ENCODE measurements at regions not wholly inside any gene's neighbourhood (a gene's known extent, or its start where the extent isn't known, plus 50 kb on each side); places are given as distances from the start of the nearest gene placed in this dataset.

DNA sequence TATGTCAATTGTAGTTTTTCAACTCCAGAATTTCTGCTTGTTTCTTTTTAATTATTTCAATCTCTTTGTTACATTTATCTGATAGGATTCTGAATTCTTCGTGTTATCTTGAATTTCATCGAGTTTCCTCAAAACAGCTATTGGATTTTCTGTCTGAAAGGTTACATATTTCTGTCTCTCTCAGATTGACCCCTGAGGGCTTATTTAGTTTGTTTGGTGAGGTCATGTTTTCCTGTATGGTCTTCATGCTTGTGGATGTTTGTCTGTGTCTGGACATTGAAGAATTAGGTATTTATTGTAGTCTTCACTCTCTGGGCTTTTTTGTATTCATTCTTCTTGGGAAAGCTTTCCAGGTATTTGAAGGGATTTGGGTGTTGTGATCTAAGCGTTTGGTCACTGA, 85.6 kb downstream of the SNAPC1 start:
- DNase-seq (ENCODE audit: low spot score) = no peak

DNA sequence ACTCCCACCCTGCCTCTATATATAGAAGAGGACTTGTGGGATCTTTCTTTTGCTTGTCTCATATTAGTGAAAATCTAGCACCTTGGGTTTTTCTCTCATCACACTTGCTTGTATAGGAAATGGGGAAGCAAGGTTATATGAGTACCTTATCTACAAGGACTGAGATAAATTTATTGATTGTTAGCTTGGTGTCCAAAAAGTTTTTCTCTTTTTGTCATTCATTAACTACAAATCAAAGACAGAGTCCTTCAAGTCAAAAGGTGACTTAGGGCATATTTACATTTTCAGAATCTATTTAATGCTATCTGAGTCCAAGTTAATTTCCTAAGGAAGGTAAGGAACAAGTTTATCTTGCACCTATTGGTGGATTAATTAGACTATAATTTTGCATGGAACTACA, 92.7 kb downstream of the SNAPC1 start:
- DNase-seq (ENCODE audit: low spot score) = no peak

DNA sequence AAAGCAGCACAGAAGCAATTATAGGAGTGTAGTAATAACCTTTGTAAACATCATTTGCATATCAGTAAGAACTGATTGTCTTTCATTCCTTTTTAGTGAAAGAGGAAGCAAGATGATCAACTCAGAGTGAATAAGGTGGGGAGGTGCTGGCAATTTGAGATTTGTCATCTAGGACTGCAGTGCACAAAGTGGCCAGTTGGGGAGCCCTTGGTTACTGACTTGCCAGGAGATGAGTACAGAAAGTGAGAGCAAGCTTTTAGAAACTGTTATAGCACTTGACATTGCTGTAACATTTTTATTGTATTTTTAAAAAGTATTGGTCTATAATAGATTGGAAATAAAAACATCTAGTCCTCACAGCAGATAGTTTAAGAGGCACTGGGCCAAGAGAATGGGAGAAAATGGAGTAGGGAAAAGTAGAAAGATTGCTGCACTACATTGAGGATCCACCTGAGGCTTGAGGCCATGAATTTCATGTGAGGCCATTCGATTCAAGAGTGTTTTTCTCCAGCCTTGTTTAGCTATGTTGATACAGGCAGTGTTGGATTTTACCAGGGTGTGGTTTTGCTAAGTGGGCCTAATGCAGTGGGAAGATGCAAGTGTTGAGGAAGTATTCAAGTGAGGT, 98.2 kb downstream of the SNAPC1 start:
- no peak for DNase-seq (ENCODE audit: low spot score)

DNA sequence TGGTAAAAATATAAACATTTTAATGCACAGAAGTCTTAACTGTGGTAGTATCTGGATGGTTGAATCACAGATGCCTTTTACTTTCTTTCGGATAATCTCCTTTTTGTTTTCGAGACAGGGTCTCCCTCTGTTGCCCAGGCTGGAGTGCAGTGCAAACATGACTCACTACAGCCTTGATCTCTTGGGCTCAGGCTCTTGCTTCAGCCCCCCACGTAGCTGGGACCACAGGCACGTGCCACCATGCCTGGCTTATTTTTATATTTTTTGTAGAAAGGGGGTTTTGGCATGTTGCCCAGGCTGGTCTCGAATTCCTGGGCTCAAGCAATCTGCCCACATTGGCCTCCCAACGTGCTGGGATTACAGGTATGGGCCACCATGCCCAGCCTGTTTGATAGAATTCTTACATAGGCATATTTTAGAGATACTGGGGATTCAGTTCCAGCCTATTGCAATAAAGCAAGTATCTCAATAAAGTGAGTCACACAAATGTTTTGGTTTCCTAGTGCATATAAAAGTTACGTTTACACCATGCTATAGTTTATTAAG, 99.2 kb downstream of the SNAPC1 start:
- DNase-seq (ENCODE audit: low spot score) = no peak

DNA sequence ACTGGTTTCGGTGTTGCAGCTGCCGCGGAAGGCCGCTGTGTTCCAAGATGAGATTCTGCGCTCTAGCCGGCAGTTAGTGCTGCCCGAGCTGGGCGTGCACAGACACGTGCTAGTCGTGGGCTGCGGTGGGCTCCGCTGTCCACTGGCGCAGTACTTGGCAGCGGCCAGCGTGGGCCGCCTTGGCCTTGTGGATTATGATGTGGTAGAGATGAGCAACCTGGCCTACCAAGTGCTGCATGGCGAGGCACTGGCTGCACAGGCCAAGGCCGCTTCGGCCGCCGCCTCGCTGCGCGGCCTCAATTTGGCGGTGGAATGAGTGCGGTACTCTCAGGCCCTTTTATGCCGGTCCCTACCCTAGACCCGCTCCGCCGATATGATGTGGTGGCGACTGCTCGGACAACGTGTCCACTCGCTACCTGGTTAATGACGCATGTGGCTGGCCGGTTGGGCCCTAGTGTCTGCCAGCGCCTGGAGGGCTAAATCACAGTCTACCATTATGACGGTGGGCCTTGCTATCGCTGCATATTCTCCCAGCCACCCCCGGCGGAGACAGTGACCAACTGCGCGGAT, 102.2 kb downstream of the SNAPC1 start:
- no peak for DNase-seq (ENCODE audit: low spot score)

DNA sequence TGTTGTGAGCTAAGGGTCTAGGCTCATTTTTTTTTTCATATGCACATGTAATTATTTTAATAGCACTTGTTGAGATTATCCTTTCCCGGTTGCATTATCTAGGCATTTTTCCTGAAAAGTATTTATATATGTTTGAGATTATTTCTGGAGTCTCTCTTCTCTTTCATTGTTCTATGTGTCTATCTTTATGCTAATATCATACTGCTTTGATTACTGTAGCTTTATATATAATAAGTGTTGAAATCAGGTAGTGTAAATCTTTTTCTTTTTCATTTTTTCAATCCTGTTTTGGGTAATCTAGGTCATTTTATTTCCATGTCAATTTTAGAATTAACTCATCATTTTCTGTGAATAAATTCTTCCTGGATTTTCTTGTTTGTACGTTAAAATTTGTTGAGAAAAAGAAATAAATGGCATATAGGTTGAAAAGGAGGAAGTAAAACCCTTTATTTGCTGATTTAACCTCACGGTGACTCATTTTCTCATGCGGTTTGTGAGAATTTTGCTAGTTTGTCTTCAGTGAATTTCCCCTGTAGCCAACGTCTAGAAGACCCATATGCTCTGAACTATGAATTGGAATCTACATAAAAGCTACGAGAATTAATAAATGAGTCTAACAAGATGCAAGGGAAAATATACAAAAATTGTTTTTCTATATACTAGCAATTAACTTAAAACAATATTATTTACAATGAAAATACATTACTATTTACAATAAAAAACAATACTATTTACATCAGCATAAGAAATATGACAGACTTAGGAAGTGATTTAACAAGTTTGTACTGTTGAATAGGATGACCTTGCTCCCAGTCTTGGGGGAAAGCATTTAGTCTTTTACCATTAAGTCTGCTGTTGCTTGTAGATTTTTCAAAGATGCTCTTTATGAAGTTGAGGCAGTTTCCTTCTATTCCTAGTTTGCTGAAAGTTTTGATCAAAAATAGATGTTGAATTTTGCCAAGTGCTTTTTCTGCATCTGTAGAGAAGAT, 105.0 kb downstream of the SNAPC1 start:
- DNase-seq (ENCODE audit: low spot score) = no peak

DNA sequence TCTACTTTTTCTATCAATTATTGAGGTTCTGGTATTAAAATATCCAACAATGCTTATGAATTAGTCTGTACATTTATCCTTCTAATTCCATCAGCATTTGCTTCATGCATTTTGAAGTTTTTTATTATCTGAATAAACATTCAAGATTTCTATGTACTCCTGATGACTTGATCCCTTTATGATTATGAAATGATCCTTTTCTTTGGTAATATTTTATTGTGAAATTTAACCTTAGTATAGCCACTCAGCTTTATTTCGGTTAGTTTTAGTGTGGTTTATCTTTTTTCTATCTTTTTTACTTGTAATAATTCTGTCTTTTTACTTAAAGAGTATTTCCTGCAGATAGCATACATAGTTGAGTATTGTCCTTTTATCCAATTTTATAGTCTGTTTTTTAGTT, 106.6 kb downstream of the SNAPC1 start:
- DNase-seq (ENCODE audit: low spot score) = no peak

DNA sequence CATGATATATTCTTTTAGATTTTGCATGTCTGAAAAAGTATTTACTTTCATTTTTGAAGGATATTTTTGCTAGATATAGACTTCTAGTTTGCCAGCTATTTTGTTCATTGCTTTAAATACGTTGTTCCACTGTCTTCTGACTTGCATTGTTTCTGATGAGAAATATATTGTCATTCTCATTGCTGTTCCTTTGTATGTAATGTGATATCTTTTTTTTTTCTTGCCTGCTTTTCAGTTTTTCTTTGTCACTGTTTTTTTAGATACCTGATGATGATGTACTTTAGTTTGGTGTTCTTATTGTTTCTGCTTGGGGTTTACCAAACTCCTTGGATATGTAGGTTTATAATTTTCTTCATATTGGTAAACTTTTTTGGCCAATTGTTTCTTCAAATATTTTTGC, 107.9 kb downstream of the SNAPC1 start:
- no peak for DNase-seq (ENCODE audit: low spot score)

DNA sequence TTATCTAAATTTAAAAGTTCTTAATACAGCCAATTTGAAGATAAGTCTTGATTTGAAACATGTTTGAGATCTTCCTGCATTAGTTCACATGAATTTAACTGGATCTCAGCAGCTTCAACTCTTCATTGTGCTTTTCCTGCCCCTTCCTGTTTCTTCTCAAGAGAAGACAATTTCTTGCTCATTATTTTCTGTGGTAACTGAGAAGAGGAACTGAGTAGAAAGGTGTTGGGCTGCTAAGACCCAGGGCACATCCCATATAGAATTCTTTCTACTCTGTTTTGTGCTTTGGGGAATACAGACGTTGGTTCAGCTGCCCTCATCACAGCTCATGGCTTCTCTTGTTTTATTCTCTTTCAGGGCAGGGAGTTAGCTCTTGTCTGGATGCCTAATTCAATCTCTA, 110.2 kb downstream of the SNAPC1 start:
- no peak for DNase-seq (ENCODE audit: low spot score)

DNA sequence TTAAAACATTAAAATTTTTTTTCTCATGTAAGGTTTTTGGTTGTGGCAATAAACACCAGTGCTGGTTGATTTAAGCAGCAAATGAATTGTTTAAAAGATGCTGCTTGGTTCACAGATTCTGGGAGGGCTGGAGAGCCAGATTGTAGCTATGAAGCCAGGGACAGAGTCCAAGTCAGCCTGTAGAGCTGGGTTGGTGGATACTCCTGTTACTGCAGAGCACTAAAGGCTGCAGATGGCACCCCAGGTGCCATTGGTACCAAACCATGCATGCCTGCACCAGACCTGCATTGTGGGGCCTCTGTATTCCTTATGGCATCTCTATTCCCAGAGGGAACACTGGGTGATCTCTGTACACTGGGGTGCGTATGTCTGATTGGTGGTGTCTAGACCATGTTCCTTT, 113.3 kb downstream of the SNAPC1 start:
- DNase-seq (ENCODE audit: low spot score) = peak; percentile 48

DNA sequence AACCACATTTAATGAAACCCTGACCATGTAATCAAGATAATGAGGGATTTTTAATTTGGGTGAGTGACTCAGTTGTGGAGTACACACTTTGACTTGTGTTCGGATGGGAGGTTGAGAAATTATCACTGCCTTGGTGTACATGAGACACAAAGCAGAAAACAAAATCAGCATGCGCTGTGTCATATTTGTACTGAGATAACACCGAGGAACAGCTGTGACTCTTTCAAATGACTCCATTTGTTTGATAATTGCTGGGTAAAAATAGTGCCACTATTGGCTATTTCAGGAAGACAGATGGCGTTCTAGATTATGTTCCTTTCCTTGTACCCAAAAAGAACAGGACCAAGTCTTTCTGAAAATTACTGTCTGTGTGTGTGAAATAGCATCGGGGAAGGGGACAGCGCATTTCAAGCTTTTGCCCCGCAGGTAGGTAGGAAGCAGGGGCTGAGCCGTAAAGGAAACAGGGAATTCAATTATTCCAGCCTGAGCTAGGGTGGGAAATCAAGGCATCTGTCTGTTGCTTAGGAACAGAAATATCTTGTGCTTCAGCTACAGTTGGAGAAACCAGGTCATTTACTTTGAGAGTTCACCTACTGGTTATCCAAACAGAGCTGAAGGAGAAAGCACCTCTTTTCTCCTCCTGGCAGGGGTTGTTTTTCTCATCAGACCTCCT, 114.3 kb downstream of the SNAPC1 start:
- peak; percentile 71 for DNase-seq (ENCODE audit: low spot score)

DNA sequence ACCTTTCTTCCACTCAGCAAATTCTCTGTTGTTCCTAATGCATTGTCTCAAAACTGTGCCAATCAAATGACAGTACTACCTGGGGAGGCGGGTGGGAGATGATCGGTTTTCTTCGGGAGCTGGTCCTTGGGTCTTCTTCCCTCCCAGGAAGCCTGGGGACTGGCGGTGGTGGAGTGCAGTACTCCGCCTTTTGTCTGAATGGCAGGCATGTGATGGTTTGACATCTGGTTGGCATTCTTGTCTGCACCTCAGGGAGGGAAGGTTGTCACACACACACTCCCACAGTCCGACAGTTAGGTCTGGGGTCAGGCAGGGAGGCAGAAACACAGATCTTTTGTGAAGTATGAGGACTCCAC, 114.8 kb downstream of the SNAPC1 start:
- no peak for DNase-seq (ENCODE audit: low spot score)

DNA sequence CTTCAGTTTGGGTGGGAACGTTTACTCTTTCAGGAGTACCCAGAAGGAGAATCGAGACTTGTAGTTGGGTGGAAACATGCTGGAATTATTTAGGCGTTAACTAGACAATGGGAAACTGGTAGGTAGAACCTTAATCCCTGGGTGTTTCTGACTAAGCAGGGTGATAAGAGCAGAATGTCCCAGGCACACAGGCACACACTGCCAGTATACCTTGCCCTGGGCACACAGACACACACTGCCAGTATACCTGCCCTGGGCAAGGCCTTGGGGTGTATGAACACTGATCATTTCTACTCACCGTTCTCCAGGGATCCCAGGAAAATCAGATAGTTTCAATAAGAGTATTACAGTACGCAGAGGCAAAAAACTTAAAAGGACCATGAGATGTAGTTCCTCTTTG, 115.5 kb downstream of the SNAPC1 start:
- DNase-seq (ENCODE audit: low spot score) = no peak

DNA sequence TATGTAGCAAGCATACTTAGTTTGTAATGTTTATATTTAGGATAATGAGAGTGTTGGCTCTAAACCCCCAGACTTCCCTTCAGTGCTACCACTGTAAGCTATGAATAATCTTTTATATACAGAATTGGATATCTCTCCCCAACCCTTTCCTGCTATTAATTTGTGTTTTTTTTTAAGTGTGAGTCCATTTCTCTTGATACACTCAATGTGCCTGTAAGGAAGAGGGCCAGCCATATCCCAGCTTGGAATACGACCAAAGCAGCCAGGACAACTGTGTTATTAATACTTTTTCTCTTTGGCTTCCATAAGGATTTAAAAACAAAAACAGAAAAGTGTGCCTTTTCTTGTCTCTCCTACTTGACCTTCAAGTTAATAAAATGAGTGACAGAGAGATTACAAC, 116.7 kb downstream of the SNAPC1 start:
- no peak for DNase-seq (ENCODE audit: low spot score)

DNA sequence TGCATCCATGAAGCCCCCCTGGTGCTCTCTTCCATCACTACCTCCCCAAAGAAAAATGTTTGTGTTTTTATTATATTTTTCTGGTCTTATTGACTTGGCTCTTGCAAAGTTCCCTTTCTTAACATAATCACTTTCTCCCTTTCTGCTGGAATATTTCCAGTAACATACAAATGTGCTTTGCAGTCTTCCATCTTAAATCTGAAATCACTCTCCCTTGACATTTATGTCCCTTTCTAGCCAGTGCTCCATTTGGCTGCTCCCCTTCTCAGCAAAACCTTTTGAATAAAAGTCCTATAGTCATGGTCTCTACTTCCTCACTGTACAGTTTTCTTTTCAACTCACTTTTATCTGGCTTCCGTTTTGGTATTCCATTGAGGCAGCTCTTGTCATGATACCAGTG, 118.8 kb downstream of the SNAPC1 start:
- DNase-seq (ENCODE audit: low spot score) = no peak

DNA sequence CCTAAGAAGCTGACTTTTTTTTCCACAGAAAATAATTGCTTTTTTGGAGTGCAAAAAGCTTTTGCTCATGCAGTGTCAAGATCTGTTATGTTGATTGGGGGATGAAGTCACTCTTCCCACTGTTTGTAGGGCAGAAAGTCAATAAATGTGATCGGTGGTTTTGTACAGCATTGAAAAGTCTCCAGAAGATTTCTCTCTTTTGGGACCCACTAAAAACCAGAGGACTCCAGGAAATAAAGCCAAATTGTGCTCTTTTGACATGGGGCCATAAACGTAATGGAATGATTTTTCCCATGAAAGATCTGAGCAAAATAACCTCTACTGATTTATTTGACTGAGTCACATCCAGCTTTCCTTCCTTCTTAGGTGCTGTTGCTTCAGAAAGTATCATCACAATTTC, 122.5 kb downstream of the SNAPC1 start:
- DNase-seq (ENCODE audit: low spot score) = no peak

DNA sequence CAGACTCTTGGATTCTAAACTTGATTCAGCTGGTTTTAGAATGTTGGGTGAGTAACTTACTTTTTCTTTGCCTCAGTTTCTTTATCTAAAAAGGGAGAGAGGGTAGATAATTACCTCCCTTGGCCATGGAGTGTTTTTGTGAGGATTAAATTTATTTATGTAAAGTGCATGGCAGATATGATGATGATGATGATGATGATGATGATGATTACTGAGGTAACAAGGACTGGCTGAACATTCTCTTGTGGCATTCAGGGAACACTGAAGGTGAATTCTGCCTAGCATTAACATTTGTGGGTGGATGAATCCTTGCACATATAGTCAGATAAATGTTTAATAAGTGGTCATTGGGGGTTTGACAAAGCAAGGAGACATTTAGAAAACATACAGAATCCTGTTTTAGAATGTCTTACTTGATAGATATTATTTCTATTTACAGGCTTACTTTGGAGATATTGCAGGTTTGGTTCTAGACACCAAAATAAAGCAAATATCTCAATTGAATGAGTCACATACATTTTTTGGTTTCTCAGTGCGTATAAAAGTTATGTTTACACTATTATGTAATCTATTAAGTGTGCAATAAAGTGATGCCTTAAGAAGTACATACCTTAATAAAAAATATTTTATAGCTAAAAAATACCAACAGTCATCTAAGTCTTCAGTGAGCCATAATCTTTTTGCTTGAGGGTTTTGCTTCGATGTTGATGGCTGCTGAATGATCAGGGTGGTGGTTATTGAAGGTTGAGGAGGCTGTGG, 123.2 kb downstream of the SNAPC1 start:
- DNase-seq (ENCODE audit: low spot score) = no peak

DNA sequence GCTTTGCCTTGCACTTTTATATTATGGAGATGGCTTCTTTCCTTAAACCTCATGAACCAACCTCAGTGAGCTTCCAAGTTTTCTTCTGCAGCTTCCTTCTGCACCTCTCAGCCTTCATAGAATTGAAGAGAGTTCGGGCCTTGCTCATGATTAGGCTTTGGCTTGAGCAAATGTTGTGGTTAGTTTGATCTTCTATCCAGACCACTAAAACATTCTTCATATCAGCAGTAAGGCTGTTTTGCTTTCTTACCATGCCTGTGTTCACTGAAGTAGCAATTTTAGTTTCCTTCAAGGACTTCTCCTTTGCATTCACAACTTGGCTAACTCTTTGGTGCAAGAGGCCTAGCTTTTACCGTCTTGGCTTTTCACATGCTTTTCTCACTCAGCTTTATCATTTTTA, 125.4 kb downstream of the SNAPC1 start:
- DNase-seq (ENCODE audit: low spot score) = no peak

DNA sequence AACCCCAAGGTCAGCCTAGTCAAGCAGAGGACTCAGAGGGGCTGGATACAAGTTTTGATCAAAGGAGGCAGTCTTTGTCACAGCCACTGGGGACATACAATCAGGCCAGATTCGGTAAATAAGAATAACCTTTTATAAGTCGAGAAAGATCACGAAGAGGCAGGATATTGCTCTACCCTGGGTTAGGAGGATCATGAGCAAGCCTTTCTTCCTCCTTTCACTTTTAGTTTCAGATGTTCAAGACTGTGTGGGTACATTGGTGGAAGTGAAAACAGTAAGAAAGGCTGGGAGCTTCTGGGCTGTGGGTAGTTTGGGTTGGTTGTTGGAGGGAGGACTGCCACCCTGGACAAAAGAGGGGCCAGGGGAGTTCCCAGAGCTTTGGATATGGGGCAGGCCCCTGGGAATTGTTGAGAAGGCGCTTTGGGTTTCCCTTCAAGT, 127.7 kb downstream of the SNAPC1 start:
- no peak for DNase-seq (ENCODE audit: low spot score)

DNA sequence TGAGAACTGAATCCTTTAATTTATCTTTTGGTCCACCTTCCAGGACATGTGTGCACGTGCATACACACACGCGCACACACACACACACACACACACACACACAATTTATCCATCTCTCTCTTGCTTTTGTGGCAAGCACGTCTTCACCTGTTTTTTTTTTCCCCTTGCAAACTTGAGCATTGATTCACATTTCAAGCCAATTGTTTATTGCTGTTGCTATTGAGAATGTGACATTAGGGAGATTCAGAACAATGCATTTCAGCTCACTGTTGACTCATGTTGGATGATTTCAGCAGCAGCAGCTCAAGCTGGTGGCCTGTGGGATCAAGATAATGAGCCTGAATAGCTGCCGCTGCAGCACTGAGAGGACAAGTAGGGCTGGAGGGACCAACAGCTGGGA, 128.9 kb downstream of the SNAPC1 start:
- peak; percentile 41 for DNase-seq (ENCODE audit: low spot score)

DNA sequence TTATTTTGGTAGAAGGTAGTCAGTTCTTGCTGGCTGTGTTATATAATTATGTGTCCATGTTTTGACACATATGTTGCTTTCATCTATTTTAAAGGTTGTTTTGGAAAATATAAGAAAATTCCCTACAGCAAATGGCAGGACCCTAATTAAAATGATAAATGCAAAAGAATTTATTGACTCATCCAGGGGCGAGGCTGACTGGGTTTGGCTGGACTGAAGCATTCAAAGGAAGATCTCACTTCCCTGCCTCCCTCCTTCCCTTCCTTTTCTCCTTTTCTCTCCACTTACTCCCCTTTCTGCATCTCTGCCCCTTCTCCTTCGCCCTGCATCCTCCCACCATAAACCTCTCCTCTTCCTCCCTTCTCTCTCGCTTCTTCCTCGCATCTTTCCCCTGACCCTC, 129.6 kb downstream of the SNAPC1 start:
- DNase-seq (ENCODE audit: low spot score) = no peak
